GM18505 (cell line): ENCODE measurements at regions not wholly inside any gene's neighbourhood (a gene's known extent, or its start where the extent isn't known, plus 50 kb on each side); places are given as distances from the start of the nearest gene placed in this dataset.
"Not testable (repeated sequence)": the region's sequence is repeated elsewhere in the genome, so short reads cannot be mapped to it uniquely, and the experiment has no call there.

Source experiments
- ATAC-seq: cut with Tn5 transposase; IDR thresholded peaks from one replicate; pipeline ENCODE4 v1.9.1; 2021; ENCODE audit not compliant: unreplicated experiment
- POLR2A ChIP-seq: IDR thresholded peaks from 4 replicates; pipeline ENCODE4 v1.6.1; 2011; ENCODE audit warnings: borderline replicate concordance; ENCODE audit not compliant: insufficient read depth, insufficient read length; ENCODE audit errors: extremely low read depth

DNA sequence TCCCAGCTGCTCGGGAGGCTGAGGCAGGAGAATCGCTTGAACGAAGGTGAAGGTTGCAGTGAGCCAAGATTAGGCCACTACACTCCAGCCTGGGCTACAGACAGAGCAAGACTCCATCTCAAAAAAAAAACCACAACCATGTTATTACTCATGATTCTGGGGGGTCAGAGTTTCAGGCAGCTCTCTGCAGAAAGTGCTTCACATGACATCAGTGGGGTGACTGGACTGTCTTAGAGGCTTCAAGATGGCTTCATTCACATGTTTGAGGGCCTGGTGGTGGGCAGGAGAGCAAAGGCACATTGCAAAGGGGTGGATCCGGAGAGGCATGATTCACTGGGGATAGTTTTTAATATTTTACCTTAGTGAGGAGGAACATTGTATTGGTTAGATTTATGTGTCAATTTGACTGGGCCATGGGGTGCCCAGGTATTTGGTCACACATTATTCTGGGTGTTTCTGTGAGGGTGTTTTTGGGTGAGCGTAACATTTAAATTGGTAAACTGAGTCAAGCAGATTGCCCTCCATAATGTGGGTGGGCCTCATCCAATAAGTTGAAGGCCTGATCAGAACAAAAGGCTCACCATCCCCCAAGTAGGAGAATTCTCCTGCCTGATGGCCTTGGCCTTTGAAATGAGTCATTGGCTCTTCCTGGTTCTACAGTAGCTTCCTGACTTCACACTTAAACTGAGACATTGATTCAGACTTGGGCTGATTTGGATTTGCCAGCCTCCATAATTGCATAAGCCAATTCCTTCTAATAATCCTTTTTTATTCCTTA, 109.8 kb downstream of the GOSR1 start:
- ATAC-seq = no peak
- TF ChIP-seq POLR2A = no peak

- no peak for TF ChIP-seq POLR2A
- ATAC-seq = no peak
Measured at GRCh38 chr17:30584810-30585209, 107.6 kb downstream of the GOSR1 start.

- no peak for ATAC-seq
- no peak for TF ChIP-seq POLR2A
Measured at GRCh38 chr17:30580916-30581315, 103.7 kb downstream of the GOSR1 start.

DNA sequence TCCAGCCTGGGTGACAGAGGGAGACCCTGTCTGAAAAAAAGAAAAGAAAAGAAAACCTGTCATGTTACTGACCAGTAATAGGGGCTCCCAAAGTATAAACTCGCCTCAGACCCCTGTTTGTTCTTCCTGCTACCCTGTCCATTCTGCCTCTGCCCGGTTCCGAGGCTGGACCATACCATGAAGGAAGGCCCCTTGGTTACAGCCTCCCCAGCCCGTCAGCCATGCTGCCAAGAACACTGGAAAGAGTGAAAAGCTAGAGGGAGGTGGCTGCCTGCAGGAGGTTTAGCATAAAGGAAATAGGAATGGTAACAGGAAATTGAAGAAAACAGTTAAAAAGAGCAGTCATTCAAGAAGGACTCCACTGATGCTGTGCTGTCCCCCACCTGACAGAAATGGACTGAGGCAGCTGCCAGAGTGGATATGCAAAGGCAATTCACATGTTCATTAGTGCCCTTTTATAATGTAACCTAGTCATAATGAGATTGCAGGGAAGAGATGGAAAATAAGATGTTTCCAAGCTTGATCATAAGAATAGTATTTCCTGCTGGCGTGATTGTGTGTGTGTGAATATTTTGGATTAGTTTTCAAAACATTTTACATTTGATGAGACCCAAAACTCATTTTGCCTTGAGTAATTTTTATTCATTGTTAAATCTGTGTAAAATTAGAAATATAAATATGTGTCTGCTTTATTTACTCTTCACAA, 102.6 kb downstream of the GOSR1 start:
- TF ChIP-seq POLR2A = no peak
- no peak for ATAC-seq

- not testable (repeated sequence) for ATAC-seq
Measured at GRCh38 chr17:30578015-30578717, 101.0 kb downstream of the GOSR1 start.
